ENCODE measurements at regions not wholly inside any gene's neighbourhood (a gene's known extent, or its start where the extent isn't known, plus 50 kb on each side); places are given as distances from the start of the nearest gene placed in this dataset.

- TF ChIP-seq CREB1 (CRISPR knock-in tag; IDR thresholded peaks at IDR 0.05): no peak
Observed at GRCh38 chr2:156680266-156680665, 244.1 kb downstream of the GPD2 start (continued).

GRCh38 chr2:156687126-156687525 is 250.9 kb downstream of the GPD2 start:
- no peak overlapping the region for H3K4me3 Mint-ChIP-seq
- no peaks in the 10 kb centered on the region; the same call in 1 of the 2 replicates for H3K27me3 Mint-ChIP-seq (ENCODE audit: low read depth)
- ATAC-seq (no peak), DNase-seq (ENCODE audit: low spot score) (no peak)
- peaks cover 12% of the 10 kb centered on the region for H3K9me3 Mint-ChIP-seq
- no peak overlapping the region for H3K27ac Mint-ChIP-seq
- peaks cover 6% of the 10 kb centered on the region for H3K36me3 Mint-ChIP-seq
- ChIA-PET POLR2A (no interaction called here), CTCF (no interaction called here)
- TF ChIP-seq IRF1 (CRISPR knock-in tag; IDR thresholded peaks at IDR 0.05) (no peak), NR2C2 (CRISPR knock-in tag; IDR thresholded peaks at IDR 0.05) (no peak), EMX1 (CRISPR knock-in tag; IDR thresholded peaks at IDR 0.05) (no peak), ZSCAN18 (CRISPR knock-in tag; IDR thresholded peaks at IDR 0.05) (no peak), STAT6 (CRISPR knock-in tag; conservative IDR thresholded peaks at IDR 0.05; ENCODE audit: low read depth) (no peak), NR1H2 (CRISPR knock-in tag; IDR thresholded peaks at IDR 0.05) (no peak), TEAD1 (CRISPR knock-in tag; IDR thresholded peaks at IDR 0.05) (no peak), TCF7 (CRISPR knock-in tag; IDR thresholded peaks at IDR 0.05; ENCODE audit: low read depth) (no peak), GRHL2 (CRISPR knock-in tag; IDR thresholded peaks at IDR 0.05; ENCODE audit: insufficient replicate concordance, severe bottlenecking) (no peak), SP1 (CRISPR knock-in tag; conservative IDR thresholded peaks at IDR 0.05) (no peak), OVOL2 (CRISPR knock-in tag; IDR thresholded peaks at IDR 0.05; ENCODE audit: borderline replicate concordance) (no peak), FOXP1 (CRISPR knock-in tag; IDR thresholded peaks at IDR 0.05; ENCODE audit: borderline replicate concordance) (no peak), ZNF281 (CRISPR knock-in tag; IDR thresholded peaks at IDR 0.05) (no peak), ZBTB43 (CRISPR knock-in tag; IDR thresholded peaks at IDR 0.05) (no peak)
- H3K4me1 Mint-ChIP-seq: peaks cover 23% of the 10 kb centered on the region

GRCh38 chr2:156687715-156688114 is 251.5 kb downstream of the GPD2 start:
- peaks cover 6% of the 10 kb centered on the region for H3K36me3 Mint-ChIP-seq
- no peak for ATAC-seq
- H3K27ac Mint-ChIP-seq: no peak overlapping the region
- H3K27me3 Mint-ChIP-seq (ENCODE audit: low read depth): no peaks in the 10 kb centered on the region; the same call in 1 of the 2 replicates
- no peak for DNase-seq (ENCODE audit: low spot score)
- H3K9me3 Mint-ChIP-seq: peaks cover 12% of the 10 kb centered on the region
- H3K4me3 Mint-ChIP-seq: no peak overlapping the region
- ChIA-PET CTCF (no interaction called here), POLR2A (no interaction called here)
- H3K4me1 Mint-ChIP-seq: peaks cover 21% of the 10 kb centered on the region
- no peak for TF ChIP-seq STAT6 (CRISPR knock-in tag; conservative IDR thresholded peaks at IDR 0.05; ENCODE audit: low read depth)
- no peak for TF ChIP-seq MYBL2 (CRISPR knock-in tag; IDR thresholded peaks at IDR 0.05)
- no peak for TF ChIP-seq ETV6 (CRISPR knock-in tag; IDR thresholded peaks at IDR 0.05)
- no peak for TF ChIP-seq ZMAT4 (CRISPR knock-in tag; IDR thresholded peaks at IDR 0.05)
- TF ChIP-seq CDX4 (CRISPR knock-in tag; IDR thresholded peaks at IDR 0.05; ENCODE audit: borderline replicate concordance): no peak
- no peak for TF ChIP-seq SP1 (CRISPR knock-in tag; conservative IDR thresholded peaks at IDR 0.05)
- no peak for TF ChIP-seq NR1H2 (CRISPR knock-in tag; IDR thresholded peaks at IDR 0.05)
- no peak for TF ChIP-seq ZNF671 (CRISPR knock-in tag; IDR thresholded peaks at IDR 0.05)
- TF ChIP-seq RELA (CRISPR knock-in tag; IDR thresholded peaks at IDR 0.05; ENCODE audit: borderline replicate concordance): no peak
